ENCODE measurements at regions not wholly inside any gene's neighbourhood (a gene's known extent, or its start where the extent isn't known, plus 50 kb on each side); places are given as distances from the start of the nearest gene placed in this dataset.
"Not testable (repeated sequence)": the region's sequence is repeated elsewhere in the genome, so short reads cannot be mapped to it uniquely, and the experiment has no call there.

DNA sequence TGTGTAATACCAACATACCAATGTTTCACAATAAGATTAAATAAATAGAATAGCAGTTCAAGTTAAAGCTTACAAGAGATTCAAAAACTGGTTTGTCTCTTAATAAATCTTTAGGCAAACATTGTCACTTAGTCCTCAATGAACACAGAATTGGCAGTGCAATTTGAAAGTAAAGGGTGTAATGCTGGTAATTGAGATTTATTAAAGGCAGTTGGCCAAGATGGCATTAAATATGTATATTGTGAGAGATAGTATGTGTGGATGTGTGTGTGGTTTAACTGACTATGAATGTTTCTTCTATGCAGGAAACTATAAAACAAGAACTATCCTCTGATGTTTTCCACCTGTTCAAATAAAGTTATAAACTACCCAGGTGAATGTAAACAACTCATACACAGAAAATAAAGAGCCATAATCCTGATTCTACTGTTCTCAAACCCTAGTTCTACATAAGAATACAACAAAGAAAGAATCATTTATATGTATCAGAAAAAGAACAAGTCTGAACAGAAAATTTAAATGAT is 267.9 kb upstream of the PTCHD4 start:
- Histone ChIP-seq H3K36me3 (replicated peaks; ENCODE audit: control insufficient read depth, insufficient read depth, low read length) (no peaks in the 10 kb centered on the region), H3K4me3 (ENCODE audit: insufficient read depth, low read depth, low read length) (no peak overlapping the region), H3K27me3 (ENCODE audit: control insufficient read depth, insufficient read depth, low read length) (no peaks in the 10 kb centered on the region)
- DNase-seq: no peak

DNA sequence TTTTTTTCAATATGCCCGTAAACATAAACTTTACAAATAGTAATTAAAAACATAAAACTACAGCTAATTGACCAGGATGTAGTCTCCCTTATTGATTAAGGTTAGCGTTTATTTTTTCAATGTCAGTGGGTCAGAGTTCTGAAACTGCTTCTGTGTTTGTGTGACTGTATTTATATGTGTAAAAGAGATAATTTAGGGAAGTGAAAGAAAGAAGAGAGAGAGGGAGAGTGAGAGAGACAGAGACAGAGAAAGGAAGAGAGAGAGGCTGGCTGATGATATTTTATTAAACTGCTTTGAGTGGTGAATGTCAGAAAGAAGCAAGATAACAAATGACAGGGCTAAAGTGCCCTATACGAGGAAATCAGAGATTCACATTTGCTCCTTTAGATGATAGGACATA is 266.1 kb upstream of the PTCHD4 start:
- Histone ChIP-seq H3K36me3 (replicated peaks; ENCODE audit: control insufficient read depth, insufficient read depth, low read length) (no peaks in the 10 kb centered on the region), H3K27me3 (ENCODE audit: control insufficient read depth, insufficient read depth, low read length) (no peaks in the 10 kb centered on the region), H3K4me3 (ENCODE audit: insufficient read depth, low read depth, low read length) (no peak overlapping the region)
- DNase-seq: no peak

DNA sequence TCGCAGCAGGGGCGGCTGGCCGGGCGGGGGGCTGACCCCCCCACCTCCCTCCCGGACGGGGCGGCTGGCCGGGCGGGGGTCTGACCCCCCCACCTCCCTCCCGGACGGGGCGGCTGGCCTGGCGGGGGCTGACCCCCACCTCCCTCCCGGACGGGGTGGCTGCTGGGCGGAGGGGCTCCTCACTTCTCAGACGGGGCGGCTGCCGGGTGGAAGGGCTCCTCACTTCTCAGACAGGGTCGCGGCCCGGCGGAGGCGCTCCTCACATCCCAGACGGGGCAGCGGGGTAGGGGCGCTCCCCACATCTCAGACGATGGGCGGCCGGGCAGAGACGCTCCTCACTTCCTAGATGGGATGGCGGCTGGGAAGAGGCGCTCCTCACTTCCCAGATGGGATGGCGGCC is 260.2 kb upstream of the PTCHD4 start:
- H3K4me3 ChIP-seq (ENCODE audit: insufficient read depth, low read depth, low read length): not testable (repeated sequence)

DNA sequence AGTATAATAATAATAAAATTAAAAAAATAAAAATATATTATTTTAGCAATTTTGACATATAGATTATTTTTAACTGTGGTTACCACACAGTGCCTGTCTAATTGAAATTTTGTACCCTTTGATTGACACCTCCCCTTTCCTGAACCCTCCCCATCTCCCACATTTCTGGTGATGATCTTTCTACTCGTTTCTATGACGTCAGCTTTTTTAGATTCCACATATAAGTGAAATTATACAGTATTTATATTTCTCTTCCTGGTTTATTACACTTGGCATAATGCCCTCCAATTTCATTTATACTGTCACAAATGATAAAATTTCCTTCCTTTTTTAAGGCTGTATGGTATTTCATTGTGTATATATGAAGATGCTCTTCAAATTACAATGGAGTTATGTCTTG is 258.1 kb upstream of the PTCHD4 start:
- no peak overlapping the region for H3K4me3 ChIP-seq (ENCODE audit: insufficient read depth, low read depth, low read length)
- H3K27me3 ChIP-seq (ENCODE audit: control insufficient read depth, insufficient read depth, low read length): no peaks in the 10 kb centered on the region
- no peak for DNase-seq
- no peaks in the 10 kb centered on the region for H3K36me3 ChIP-seq (replicated peaks; ENCODE audit: control insufficient read depth, insufficient read depth, low read length)

More for the DNA sequence above, 260.2 kb upstream of the PTCHD4 start:
- H3K27me3 ChIP-seq (ENCODE audit: control insufficient read depth, insufficient read depth, low read length); DNase-seq; H3K36me3 ChIP-seq (replicated peaks; ENCODE audit: control insufficient read depth, insufficient read depth, low read length): not testable (repeated sequence)

DNA sequence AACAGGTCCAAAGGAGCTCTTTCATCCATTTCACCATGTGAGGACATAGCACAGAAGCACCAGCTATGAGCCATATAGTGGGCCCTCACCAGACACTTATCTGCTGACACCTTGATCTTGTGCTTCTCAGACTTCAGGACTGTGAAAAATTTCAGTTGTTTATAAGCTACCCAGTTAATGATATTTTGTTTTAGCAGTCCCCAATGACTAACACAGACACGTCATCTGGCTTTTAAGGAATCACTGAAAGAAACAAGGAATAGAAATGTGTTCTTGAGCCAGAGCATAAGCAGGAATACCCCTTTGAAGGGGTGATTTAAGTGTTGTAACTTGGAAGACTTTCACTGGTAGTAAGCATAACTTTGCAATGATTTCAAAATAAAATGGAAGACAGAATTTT is 214.7 kb upstream of the PTCHD4 start:
- no peak for DNase-seq
- no peaks in the 10 kb centered on the region for H3K36me3 ChIP-seq (replicated peaks; ENCODE audit: control insufficient read depth, insufficient read depth, low read length)
- no peaks in the 10 kb centered on the region for H3K27me3 ChIP-seq (ENCODE audit: control insufficient read depth, insufficient read depth, low read length)
- H3K4me3 ChIP-seq (ENCODE audit: insufficient read depth, low read depth, low read length): no peak overlapping the region

DNA sequence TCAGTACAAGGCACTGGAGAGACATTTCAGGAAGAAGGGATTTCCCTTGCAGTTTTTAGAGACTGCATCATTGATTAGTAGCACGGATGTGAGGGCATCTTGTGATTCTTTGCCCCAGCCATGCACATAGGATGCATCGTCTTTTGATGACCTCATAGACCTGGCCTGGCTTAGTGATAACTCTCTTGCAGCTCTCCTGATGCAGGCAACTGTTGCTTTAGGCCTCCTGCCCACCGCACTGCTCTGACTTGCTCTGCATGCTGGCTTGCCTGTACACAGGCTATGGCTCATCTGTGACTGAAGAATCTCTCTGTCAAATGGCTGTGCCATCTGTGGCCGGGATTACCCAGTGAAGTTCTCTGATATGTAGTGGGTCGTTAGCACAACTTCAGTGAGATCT is 207.7 kb upstream of the PTCHD4 start:
- Histone ChIP-seq H3K36me3 (replicated peaks; ENCODE audit: control insufficient read depth, insufficient read depth, low read length) (no peaks in the 10 kb centered on the region), H3K27me3 (ENCODE audit: control insufficient read depth, insufficient read depth, low read length) (no peaks in the 10 kb centered on the region), H3K4me3 (ENCODE audit: insufficient read depth, low read depth, low read length) (no peak overlapping the region)
- DNase-seq: no peak

DNA sequence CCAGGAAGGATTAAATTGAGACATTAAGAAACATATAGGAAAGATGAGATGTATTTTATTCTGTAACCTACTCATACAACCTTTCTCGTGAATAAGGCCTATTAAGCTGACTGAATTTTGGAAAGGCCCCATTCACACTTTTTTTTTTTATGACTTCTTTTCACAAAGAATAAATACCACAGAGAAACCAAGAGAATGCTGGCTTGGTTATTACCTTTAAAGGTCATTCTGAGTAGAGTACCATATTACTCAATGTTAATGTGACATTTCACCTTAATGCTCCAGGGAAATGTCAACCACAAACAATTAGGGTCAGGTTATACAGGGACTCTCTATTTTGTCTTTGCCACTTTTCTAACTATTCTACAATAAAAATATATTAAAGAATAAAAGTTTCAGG is 204.9 kb upstream of the PTCHD4 start:
- no peak for DNase-seq
- H3K36me3 ChIP-seq (replicated peaks; ENCODE audit: control insufficient read depth, insufficient read depth, low read length): no peaks in the 10 kb centered on the region
- H3K27me3 ChIP-seq (ENCODE audit: control insufficient read depth, insufficient read depth, low read length): no peaks in the 10 kb centered on the region
- no peak overlapping the region for H3K4me3 ChIP-seq (ENCODE audit: insufficient read depth, low read depth, low read length)

DNA sequence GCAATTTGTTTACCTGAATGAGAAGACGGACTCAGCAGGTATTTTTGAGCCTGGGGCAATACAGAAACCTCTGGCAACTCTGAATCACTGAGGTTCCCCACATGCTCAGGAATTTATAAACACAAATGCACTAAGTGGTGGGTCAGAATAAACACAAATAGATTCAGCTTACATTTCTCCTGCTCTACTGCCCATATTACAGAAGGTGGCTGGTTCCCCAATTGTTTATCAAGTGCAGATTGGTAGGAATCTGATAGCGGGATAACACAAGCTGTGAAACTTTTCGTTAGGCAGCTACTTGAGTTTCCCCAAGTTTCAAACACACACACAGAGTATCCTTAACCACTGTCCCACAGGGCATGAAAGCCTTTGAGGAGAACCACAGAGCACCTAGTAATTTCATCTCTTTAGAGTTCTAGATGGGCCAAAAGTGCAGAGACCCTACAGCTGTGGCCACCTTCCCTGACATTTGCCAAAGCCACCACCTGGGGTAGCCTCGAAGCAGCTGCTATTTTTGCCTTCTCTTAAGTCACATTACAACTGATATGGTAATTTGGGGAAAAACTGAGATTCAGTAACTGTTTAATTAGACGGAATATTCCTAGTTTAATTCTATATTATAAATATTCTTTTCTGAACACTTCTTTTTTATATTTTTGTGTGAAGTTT is 204.2 kb upstream of the PTCHD4 start:
- DNase-seq: no peak
- Histone ChIP-seq H3K36me3 (replicated peaks; ENCODE audit: control insufficient read depth, insufficient read depth, low read length) (no peaks in the 10 kb centered on the region), H3K27me3 (ENCODE audit: control insufficient read depth, insufficient read depth, low read length) (no peaks in the 10 kb centered on the region), H3K4me3 (ENCODE audit: insufficient read depth, low read depth, low read length) (no peak overlapping the region)

DNA sequence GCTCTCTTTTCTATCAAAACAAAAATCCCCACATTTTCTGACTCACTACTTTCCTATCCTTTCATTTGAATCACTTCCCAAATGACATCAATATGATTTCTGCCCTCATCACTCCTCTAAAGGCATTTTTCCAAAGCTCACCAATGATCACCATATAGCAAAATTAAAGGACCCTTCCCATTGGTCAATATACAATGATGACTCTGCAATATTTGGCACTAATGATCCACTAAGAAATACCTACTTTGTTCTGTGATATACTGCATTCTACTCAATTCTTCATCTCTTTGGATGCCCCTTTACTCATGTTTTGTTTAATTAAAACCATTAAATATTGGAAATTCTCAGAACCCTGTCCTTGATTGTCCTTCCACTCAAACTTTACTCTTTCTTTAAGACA is 200.3 kb upstream of the PTCHD4 start:
- Histone ChIP-seq H3K4me3 (ENCODE audit: insufficient read depth, low read depth, low read length) (no peak overlapping the region), H3K36me3 (replicated peaks; ENCODE audit: control insufficient read depth, insufficient read depth, low read length) (no peaks in the 10 kb centered on the region), H3K27me3 (ENCODE audit: control insufficient read depth, insufficient read depth, low read length) (no peaks in the 10 kb centered on the region)
- DNase-seq: no peak

DNA sequence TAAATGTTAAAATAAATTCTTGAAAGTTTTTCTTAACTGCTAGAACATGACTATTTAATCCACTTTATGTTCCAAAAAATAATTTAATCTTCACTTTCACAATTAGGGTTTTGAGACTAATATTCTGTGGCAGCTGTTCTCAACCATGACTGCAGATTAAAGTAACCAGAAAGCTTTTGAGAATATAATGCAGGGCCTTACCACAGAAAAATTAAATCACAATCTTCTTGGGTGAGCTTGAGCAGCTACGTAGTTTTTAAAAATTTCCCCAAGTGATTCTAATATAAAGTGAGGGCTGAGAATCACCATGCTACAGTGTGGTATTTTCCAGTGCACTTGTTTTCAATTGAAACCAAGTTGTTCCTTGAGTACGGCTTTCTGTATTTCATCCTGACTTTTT is 196.6 kb upstream of the PTCHD4 start:
- Histone ChIP-seq H3K27me3 (ENCODE audit: control insufficient read depth, insufficient read depth, low read length) (no peaks in the 10 kb centered on the region), H3K36me3 (replicated peaks; ENCODE audit: control insufficient read depth, insufficient read depth, low read length) (no peaks in the 10 kb centered on the region), H3K4me3 (ENCODE audit: insufficient read depth, low read depth, low read length) (no peak overlapping the region)
- no peak for DNase-seq

DNA sequence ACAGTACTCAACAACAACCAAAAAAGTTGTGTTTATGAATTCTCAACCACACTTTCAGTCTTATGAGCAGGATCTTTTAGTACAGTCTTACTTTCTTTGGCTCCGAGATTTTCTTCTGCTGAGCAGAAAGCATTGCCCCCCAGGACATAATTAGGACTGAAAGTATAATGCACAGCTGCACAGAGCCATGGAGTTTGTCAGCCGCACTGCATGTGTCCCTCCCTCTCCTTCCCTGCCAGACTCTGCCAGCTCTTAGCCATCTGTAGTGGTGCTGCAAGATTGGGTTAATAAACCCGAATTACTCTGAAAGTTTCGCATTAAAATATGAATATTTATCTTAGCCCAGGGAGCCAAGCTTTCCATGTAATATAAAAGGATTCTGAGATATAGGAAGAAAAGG is 179.6 kb upstream of the PTCHD4 start:
- Histone ChIP-seq H3K4me3 (ENCODE audit: insufficient read depth, low read depth, low read length) (no peak overlapping the region), H3K36me3 (replicated peaks; ENCODE audit: control insufficient read depth, insufficient read depth, low read length) (no peaks in the 10 kb centered on the region)
- no peak for DNase-seq

DNA sequence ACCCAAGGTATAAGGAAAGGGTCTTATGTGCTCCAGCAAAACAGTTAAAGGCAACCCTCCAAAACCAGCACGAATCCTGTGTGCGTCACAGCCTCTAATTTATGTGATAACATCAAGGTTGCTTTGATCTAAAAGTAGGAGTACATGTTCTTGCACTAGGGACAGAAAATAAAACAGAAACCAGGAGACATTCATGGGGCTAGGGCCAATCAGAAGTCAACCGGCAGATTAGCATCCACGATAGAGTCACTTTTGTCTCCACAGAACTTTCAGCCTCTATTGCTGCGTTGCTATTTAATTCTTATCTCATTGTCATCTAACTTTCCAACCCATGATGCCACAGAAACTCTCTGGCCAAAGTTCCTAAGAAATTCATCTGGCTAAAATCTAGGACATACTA is 178.8 kb upstream of the PTCHD4 start:
- Histone ChIP-seq H3K27me3 (ENCODE audit: control insufficient read depth, insufficient read depth, low read length) (no peaks in the 10 kb centered on the region), H3K4me3 (ENCODE audit: insufficient read depth, low read depth, low read length) (no peak overlapping the region), H3K36me3 (replicated peaks; ENCODE audit: control insufficient read depth, insufficient read depth, low read length) (no peaks in the 10 kb centered on the region)
- DNase-seq: no peak

More for the DNA sequence above, 179.6 kb upstream of the PTCHD4 start:
- H3K27me3 ChIP-seq (ENCODE audit: control insufficient read depth, insufficient read depth, low read length): no peaks in the 10 kb centered on the region

DNA sequence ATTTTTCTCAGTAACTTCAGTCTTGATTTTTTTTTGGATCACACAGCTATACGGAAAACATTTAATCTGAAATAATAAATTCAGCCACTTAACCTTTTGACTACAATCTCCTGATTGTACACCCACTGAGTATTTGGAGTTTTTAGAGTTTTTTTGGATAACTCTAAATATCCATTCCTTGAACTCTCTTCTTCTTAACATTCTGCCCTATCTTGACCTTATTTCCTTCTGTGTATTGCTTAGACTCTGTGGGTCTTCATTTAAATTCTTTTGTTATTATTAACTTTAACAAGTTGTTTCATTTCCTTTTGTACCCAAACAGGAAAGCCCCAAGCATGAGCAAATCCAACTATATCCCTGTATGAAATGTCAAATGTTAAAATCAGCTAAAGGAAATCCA is 170.2 kb upstream of the PTCHD4 start:
- Histone ChIP-seq H3K4me3 (ENCODE audit: insufficient read depth, low read depth, low read length) (no peak overlapping the region), H3K27me3 (ENCODE audit: control insufficient read depth, insufficient read depth, low read length) (no peaks in the 10 kb centered on the region), H3K36me3 (replicated peaks; ENCODE audit: control insufficient read depth, insufficient read depth, low read length) (no peaks in the 10 kb centered on the region)
- no peak for DNase-seq

DNA sequence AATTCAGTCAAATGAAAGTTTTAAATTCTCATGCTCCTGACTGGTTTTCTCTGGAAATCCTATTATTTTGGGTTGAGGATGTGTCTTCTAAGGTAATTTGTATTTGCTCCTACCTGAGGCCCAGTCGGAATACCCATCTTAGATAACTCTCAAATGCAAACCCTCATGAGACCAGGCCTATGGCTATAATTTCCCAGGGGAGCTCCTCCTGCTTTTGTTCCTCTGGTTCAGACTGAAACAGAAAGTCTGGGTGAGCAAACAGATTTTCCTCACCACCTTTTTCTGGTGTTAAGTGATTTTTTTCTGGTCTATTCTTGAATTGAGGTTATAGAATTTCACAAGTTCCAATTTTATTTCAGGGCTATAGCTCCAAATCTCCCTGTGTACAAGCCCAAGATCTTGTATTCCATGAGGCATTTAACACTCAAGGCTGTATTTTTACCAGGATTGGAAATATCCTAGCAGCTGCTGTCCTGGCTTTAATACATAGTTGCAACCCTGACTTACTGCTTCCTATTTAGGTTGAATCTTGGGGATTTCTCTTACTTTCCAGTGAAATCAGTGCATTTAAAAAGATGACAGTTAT is 169.1 kb upstream of the PTCHD4 start:
- no peak for DNase-seq
- H3K36me3 ChIP-seq (replicated peaks; ENCODE audit: control insufficient read depth, insufficient read depth, low read length): no peaks in the 10 kb centered on the region
- no peak overlapping the region for H3K4me3 ChIP-seq (ENCODE audit: insufficient read depth, low read depth, low read length)
- no peaks in the 10 kb centered on the region for H3K27me3 ChIP-seq (ENCODE audit: control insufficient read depth, insufficient read depth, low read length)

DNA sequence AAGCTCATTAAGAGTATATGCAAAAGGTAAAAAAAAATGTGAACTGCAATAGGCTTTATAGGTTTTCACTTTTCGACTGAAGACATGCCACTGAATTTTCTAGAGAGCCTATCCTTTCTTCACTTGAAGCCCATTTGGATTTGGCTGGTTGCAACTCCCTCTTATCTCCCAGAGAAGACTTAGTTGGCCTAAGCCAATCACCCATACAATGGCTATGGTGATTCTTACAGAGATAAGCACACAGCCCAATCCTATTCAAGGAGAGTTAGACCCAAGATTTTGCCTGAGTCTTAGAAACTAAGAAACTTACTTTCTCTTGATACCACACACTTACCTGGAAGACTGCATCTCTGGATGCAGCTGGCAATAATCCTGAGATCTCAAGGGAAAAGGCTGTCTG is 167.3 kb upstream of the PTCHD4 start:
- Histone ChIP-seq H3K4me3 (ENCODE audit: insufficient read depth, low read depth, low read length) (no peak overlapping the region), H3K27me3 (ENCODE audit: control insufficient read depth, insufficient read depth, low read length) (no peaks in the 10 kb centered on the region), H3K36me3 (replicated peaks; ENCODE audit: control insufficient read depth, insufficient read depth, low read length) (no peaks in the 10 kb centered on the region)
- no peak for DNase-seq

Data from H7 (cell line).